ENCODE measurements at regions not wholly inside any gene's neighbourhood (a gene's known extent, or its start where the extent isn't known, plus 50 kb on each side); places are given as distances from the start of the nearest gene placed in this dataset.
A peak's percentile ranks its signal among the peaks of the same experiment; 100 is the strongest.

DNA sequence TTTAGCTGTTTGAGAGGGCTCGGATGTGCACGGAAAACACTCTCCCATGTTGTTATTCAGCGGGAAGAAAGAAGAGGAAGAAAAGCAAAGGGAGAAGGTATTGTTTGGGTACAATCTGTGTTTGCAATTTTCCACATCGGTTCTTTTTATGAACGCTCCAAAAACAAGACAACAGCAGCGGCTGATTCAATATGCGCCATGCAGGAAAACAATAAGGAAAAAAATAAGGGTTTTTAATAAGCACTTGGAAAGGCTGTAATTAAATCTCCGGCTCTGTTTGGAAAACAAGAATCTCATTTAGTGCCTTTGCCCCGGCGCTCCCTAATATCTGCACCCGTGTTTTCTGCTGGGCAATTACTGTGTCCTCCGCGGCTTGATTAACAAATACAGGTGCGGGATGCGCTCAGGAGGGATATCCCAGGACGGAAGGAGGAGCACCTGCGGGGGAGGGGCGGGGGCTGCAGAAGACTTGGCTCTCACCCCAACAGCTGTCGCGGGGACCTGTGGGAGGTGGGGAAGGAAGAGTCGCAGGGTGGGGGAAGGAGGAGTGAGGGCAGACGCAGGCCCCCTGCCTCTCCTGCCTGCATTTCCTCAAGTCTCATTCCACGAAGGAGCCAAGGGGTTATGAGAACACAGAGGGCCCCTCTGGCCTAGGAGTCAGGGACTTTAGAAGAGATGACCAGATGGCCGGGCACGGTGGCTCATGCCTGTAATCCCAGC lies 181.5 kb upstream of the PODXL start:
- DNase-seq (ENCODE audit: low read depth) = no peak

DNA sequence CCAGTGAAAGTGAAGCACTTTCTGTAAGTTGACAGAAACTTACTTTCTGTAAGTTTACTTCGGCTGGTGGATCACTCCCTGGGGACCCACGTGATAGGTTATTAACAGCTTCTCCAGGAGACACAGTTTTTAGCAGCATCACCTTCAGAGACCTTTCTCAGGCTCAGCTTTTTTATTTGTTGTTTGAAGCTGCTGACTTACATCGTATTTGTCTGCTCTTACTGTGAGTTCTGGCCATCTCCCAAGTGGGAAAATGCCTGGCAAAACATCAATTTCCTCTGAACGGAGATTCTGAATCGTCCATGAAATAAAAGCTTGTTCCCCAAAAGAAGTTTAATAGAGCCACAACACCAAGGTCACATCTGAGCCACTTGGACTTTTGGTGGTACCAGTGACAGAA lies 178.7 kb upstream of the PODXL start:
- DNase-seq (ENCODE audit: low read depth) = no peak

DNA sequence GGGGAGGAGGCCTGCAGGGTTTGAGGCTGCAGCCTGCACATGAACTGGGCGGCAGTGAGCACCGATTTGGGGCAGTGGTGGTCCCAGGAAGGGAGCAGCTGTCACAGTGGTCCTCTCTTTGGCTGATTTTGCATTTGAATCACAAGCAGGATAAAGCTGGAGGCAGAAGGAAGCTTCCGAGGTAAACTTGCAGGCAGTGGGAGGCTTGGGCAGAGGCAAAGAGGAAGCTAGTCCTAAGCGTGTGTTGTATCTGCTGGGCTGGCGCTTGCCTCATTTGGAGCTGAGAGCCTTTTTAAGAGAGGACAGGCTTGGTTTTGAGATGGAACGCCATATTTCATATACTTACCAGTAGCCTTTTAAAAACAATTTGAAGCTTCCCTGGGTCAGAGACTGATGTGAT lies 177.2 kb upstream of the PODXL start:
- no peak for DNase-seq (ENCODE audit: low read depth)

DNA sequence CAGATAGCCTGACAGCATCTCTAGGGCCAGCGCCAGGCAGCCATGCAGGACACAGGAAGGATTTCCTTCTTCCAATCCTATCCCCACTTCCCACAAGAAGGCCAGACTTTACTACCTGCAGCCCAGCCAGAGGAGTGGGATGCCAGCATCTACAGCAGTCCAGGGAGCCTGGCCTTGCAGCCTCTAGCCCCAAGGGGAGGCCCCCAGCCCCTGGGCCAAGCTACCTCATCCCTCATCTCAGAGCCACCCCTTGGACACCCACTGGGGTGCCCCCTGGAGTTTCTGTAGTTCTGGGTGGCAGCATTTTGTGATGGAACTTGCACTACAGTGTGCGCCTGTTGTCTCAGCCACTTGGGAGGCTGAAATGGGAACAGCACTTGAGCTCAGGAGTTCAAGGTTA lies 170.8 kb upstream of the PODXL start:
- no peak for DNase-seq (ENCODE audit: low read depth)

DNA sequence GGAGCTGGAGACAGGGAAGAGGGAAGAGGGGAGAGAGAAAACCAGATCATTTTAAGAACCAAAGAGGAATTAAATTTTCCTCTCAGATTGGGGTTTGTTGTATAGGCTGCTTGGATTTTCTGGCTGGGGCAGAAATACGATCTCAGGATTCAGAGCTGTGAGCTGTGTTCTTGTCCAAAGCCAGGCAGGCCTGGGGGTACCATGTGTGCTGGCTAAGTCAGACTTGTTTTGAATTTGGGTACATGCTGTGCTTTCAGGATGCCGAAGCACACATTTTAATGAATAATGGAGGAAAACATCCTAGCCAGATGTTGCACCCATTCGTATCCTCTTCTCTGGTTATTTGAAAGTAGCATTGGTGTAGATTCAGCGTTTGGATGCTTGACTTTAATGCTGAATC lies 170.3 kb upstream of the PODXL start:
- no peak for DNase-seq (ENCODE audit: low read depth)

DNA sequence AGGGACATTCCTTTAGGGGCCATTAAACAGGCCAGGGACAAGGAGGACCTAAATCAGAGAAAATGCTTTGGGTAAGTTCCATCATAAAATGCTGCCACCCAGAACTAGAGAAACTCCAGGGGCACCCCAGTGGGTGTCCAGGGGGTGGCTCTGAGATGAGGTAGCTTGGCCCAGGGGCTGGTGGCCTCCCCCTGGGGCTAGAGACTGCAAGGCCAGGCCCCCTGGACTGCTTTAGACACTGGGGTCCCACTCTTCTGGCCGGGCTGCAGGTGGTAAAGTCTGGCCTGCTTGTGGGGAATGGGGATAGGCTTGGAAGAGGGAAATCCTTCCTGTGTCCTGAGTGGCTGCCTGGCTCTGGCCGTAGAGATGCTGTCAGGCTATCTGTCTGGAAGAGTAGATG lies 169.6 kb upstream of the PODXL start:
- no peak for DNase-seq (ENCODE audit: low read depth)

DNA sequence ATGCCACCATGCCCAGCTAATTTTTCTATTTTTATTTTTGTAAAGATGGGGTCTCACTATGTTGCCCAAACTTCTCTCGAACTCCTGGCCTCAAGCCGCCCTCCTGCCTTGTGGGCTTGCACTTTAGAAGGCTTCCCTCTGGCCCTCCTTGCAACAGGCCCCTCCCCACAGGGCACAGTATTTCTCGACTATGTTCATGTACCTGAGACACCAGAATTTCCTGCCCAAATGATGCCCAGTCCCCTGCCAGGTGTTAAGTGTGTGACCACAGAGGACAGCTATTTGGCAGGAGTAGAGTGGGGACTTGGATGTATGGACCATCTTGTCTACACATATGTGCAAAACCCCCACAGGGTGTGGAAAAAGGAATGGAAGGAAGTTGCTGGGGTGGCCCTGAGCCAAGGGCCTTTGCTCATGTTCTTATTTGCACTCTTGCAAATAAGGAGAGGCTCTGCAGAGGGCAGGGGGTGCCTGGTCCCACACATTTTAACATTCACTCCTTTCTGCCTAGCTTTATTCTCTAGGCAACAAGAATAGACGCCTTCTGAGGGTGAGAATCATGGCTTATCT lies 168.4 kb upstream of the PODXL start:
- no peak for DNase-seq (ENCODE audit: low read depth)

DNA sequence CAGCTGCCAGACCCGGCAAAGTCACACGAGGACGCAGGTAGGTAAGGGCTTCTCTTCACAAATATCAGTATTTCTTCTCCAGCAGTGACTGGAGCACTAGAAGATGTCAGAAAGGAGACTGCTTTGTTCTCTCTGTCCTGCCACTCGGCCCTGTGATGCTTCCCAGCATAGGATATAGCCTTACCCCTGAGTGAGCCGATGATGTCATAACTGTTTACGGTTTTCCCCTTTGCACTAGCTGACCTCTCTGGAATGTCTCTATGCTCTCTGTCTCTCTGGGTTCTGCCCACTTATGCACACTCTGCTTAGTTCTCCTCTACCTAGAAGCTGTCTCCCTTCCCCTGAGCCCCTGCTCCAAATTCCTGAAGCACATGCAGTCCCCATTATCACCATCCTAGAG lies 167.5 kb upstream of the PODXL start:
- no peak for DNase-seq (ENCODE audit: low read depth)

DNA sequence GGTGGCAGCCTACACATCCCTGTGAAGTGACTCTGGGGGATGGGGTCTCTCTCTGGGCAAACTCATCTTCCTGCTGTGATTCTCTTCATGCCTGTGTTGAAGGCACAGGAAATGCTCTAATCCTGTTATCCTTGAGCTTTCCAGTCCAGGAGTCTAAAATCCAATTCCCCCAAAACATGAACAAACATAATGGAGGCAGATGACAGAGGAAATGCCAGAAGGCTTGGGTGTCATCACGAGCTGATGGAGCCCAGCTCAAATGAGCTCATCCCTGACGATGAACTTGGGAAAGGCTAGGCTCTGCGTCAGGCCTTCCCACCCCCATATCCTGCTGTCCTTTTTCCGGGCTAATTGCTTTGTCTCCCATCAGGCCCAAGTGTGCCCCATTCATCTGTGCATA lies 165.9 kb upstream of the PODXL start:
- DNase-seq (ENCODE audit: low read depth) = no peak

DNA sequence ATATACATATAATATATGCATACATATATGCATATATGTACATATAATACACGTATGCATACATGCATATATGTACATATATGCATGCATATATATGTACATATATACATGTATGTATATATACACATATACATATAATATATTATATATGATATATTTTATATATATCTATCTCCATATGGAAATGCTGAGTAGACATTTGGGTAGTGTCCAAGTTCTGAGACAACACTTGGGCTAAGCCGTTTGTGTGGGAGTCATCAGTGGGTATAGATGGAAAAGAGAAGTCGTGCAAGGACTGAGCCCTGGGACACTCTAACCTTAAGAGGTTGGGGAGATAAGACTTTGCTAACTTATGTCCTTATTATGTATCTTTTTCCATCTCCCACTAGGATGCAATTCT lies 165.2 kb upstream of the PODXL start:
- DNase-seq (ENCODE audit: low read depth) = no peak

DNA sequence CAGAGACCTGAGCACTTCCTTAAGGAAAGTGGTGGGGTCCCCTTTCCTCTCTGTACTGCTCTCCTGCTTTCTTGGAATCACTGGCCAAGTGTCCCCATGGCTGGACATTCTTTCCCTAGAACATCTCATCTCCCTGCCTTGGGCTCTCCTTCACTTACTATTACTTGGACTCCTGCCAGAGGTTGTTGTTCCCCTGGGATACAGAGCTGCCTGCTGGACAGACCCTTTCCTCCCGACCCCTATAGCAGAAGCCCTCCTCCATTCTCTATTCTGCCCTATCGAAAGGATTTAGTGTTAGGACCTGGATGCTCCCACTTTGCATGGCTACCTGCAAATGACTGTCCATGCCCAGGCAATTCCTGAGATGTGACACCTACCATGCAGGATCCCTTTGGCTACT lies 164.3 kb upstream of the PODXL start:
- DNase-seq (ENCODE audit: low read depth) = no peak

DNA sequence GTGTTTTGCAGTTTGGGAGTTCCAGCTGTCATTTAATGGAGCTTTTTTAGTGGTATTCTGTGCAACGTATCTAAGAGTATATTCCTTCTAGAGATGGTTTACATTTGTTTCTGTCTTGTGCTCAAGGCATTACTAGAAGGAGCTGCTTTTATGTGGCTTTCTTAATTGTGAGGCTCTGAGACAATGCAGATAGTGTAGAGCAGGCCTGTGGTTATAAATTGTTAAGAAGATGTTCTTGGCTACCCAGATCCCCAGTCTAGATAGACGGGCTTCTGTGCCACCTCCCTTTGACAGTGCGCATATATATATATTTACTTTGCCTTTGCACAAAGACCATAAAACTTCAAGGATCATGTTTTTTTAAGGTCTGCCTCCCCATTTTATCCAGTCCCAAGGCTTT lies 160.8 kb upstream of the PODXL start:
- DNase-seq (ENCODE audit: low read depth) = no peak

DNA sequence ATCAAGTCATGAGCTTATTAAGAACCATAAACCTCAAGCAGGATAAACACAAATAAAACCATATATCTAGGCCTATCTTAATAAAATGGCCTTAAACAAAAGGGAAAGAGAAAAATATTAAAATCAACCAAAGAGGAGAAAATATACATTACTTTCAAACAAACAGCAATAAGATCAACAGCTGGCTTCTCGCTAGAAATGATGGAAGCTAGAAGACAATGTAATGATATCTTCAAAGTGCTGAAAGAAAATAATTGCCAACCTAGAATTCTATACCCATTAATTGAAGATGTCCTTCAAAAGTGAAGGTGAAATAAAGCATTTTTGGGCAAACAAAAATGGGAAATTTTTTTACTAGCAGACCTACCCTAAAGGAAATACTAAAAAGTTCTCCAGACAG lies 142.9 kb upstream of the PODXL start:
- no peak for DNase-seq (ENCODE audit: low read depth)

DNA sequence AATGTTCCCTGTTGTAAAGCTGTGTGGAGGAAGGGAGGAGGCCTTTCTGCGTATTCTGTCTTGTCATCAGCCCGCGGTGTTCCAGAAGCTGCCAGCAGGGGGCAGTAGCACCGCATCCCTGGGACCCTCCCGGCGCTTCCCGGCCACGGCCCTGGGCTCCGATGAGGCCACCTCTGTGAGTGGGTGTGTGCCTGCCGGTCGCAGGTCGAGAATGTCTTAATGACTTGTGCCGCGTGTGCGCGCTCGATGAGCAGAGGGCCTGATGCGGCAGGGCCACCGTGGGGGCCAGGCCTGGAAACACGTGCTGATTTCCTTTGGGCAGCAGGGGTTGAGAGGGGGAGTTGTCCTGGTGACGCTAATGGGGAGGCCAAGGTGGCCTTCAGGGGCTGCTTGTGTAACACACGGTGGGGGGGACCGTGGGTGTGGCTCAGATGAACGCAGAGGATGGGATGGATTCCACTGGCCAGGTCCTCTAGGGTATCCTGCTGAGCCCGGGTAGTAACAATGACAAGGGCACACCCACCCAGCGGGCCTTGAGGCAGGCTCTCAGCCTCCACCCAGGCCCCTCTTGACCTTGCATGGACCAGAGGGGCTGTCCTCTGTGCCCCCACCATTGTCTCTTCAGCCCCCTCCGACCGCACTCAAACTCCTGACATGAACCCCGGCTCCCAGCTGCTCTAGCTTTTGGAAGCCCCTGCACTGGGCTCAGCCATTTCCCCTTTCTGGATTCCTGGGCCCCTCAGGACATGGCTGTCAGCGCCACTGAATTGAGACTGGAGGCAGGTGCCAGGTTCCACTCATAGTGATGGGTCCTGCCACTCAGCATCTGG lies 135.9 kb upstream of the PODXL start:
- no peak for DNase-seq (ENCODE audit: low read depth)

DNA sequence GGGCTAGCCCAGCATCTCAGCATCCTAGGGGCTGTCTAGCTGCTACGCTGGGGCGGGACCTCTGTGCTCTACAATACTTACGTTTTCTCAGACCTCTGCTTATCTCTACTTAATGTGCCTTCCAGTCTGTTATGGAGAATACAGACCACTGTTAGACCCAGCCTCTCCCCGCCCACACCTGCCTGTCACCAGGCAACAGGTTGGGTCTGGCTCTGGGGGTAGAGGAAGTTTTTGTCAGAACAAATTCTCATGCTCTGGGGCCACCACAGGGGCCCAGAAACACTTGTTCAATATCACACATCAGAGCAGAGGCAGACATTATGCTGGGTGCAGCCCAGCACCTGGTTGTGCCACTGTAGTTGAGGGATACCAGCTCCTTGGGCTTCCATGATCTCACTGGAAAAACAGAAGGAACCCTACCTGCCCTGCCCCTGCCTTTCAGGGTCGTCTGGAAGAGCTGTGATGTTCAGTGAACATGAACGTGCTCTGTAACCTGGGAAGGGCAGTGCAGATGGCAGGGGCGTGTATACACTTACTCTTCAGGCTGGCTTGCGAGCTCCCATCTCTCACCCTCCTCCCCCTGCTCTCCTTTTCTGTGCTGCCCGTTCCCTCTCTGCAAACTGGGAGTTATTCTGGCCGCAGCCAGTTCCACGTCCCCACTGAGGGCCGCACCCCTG lies 135.2 kb upstream of the PODXL start:
- no peak for DNase-seq (ENCODE audit: low read depth)

DNA sequence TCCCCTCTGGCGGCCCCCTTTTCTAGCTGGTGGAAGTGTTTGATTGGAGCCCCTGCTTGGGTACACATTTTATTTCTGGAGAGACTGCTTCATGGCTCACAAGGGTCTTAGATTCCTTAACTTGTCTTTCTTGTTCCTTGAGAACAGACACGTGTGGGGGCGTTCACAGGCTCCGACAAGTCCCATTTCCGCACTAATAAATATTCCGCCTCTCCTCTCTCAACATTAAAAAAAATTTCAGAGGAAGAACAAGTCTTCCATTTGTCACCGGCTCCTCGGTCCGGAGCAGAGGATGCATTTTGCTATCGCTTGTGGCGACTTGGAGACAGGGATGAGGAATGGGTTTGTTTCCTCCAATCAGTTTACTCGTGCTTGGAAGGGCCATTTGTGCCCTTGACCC lies 134.0 kb upstream of the PODXL start:
- no peak for DNase-seq (ENCODE audit: low read depth)

DNA sequence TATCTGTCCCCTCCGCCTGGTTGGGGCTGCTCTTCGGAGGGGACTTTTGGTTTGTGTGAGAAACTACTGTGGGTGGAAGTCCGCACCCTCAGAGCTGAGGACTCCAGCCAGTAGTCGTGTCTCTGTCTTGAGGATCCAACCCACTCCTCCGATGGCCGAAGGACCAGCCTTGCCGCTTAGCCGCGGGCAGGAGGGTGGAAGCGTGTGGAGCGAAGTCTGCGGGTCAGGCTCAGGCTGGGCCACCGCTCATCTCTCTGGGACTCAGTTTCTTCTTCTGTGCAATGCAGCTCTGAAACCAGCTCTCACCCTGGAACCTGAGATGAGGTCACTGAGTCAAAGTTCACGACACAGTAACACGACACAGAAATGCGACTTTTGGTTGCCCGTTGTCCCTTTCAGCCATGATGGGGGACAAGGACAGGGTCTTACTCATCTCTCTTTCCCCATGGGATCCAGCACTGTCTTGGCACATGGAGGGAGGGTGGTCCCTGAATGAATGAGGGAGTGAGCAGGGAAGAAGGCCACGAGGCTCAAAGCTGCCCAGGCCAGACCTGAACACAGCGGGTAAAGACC lies 133.3 kb upstream of the PODXL start:
- DNase-seq (ENCODE audit: low read depth) = no peak

DNA sequence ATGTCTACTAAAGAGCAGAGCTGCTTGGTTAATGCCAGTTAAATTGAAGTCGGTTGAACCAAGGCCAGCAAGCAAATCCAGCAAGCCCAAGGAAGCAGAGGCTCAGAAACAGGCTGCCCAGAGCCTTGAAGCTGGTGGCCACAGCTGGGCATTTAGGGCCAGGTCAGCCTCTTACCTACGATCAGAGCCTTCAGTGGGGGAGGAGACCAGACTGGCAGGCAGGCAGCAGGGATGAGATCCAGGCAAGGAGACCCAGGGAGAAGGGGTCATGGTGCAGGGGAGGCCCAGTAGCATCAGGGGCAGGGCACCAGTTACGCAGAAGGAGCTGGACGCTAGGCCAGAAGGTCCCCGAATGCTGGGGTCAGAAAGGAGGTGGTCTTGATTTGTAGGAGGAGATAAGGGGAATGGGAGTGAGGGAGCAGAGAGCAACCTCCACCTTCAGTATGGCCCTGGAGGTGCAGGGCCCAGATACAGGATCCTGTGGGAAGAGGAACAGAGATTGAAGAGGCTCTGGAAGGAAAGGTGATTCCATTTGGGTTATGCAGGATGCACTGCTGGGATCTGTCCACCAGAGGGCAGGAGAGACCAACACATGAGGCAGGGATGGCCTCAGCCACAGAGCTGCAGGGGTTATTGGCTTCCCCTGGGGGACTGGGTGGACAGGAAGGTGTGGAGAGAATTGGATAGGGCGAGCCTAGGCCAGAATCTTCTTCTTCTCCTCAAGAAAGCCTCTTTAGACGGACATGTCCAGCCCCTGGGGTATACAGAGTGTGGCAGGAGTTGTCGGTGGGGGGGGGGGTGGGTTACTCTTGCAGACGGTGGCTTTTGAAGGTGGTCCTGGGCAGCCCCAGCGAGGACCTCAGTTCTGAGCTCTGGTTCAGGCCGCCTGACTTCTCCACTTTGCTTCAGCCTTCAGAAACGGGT lies 132.6 kb upstream of the PODXL start:
- peak; percentile 22 for DNase-seq (ENCODE audit: low read depth)

DNA sequence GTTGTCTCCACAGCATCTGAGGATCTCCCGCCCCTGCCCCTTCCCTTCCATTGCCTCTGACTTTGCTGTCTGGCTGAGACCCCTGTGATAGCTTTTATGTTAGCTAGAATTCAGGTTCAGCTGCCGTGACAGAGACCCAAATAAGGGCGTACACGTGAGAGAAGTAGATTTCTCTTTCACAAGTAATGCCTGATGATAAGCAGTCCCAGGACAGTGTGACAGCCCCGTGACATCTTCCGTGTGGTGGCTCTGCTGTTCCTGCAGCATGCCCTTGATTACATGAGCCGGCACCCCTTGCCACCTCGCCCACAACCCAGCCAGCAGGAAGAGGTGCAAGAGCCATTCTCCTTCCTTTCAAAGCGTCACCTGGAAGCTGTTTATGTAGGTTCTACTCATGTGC lies 130.9 kb upstream of the PODXL start:
- DNase-seq (ENCODE audit: low read depth) = no peak

DNA sequence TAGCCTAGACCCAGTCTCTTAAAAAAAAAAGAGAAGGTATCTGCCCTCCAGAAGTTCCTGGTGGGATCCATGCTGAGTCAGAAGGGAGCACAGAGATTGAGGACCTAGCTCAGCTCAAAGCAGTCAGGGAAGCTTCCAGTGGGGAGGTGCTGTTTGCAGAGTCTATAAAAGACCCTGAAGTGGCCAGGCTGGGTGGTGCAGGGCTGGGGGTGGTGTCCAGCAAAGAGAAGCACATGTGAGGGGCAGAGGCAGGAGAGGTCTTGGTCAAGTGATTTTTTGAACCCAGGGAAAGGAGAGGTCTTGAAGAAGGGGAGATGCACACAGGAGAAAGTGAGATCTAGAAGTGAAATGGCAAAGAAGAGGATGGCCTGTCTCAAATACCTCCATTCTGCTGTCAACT lies 130.4 kb upstream of the PODXL start:
- DNase-seq (ENCODE audit: low read depth) = no peak

DNA sequence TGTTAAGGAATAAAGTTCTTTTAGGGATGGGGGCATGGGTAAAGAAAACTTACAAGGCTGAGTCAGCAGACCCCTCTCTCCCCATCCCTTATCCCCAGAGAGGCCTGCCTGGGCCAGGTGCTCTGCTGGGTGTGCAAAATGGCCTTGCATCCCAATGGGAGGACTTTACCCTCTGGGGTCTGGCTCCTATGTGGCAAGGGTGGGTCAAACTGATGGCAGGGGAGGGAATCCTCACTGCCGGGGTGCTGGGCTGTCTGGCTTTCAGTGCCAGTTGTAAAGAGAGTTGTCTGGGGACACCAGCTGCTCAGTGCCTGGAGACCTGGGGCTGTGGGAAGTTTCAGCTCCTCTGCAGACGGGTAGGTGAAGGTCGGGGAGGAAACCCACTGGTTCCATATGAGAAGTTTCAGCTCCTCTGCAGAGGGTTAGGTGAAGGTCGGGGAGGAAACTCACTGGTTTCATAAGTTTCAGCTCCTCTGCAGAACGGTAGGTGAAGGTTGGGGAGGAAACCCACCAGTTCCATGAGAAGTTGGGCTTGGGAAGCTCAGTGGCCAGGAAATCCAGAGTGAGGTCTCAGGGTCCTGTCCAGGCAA lies 127.2 kb upstream of the PODXL start:
- no peak for DNase-seq (ENCODE audit: low read depth)
